Liver (tissue), 3 donors: ENCODE measurements at regions not wholly inside any gene's neighbourhood (a gene's known extent, or its start where the extent isn't known, plus 50 kb on each side); places are given as distances from the start of the nearest gene placed in this dataset.

ENCODE experiments used
- GABPA ChIP-seq, 2 donors: IDR thresholded peaks in 1 of 2; conservative IDR thresholded peaks in 1 of 2; 2 replicates each; pipeline ENCODE4 v1.6.1; 2016; ENCODE audit warnings: antibody characterized with exemption in 2 of 2, mild to moderate bottlenecking in 1 of 2, moderate library complexity in 1 of 2
- JUND ChIP-seq, 2 donors: IDR thresholded peaks; 2 replicates each; pipeline ENCODE4 v1.6.1; 2016; ENCODE audit warnings: antibody characterized with exemption in 2 of 2
- RAD21 ChIP-seq, 2 donors: IDR thresholded peaks; 2 replicates each; pipeline ENCODE4 v1.6.1; 2016; ENCODE audit warnings: antibody characterized with exemption in 2 of 2, mild to moderate bottlenecking in 2 of 2
- REST ChIP-seq: IDR thresholded peaks from 2 replicates; pipeline ENCODE4 v1.6.1; 2016; ENCODE audit warnings: antibody characterized with exemption, mild to moderate bottlenecking
- RXRA ChIP-seq, 2 donors: IDR thresholded peaks; 2 replicates each; pipeline ENCODE4 v1.6.1; 2017 to 2018; ENCODE audit warnings: antibody characterized with exemption in 2 of 2, mild to moderate bottlenecking in 1 of 2
- TAF1 ChIP-seq: conservative IDR thresholded peaks from 2 replicates; pipeline ENCODE4 v1.6.1; 2016; ENCODE audit warnings: antibody characterized with exemption, mild to moderate bottlenecking
- TF ChIP-seq, protein P1 (sequence below): fragments of 150-350 bp; IDR thresholded peaks from 2 replicates; pipeline ENCODE4 v1.5.1; 2017; ENCODE audit warnings: improper control_type of control experiment, low read depth, low read length; ENCODE audit not compliant: missing input control
- TF ChIP-seq, protein P2 (sequence below): IDR thresholded peaks from 2 replicates; pipeline ENCODE4 v1.6.1; 2016; ENCODE audit warnings: antibody characterized with exemption
- TF ChIP-seq, protein P3 (sequence below): IDR thresholded peaks from 2 replicates; pipeline ENCODE4 v1.6.1; 2016; ENCODE audit warnings: antibody characterized with exemption
- donor health status: healthy.
- donor health status: healthy.

- TF ChIP-seq TAF1 (no peak), REST (no peak), GABPA (IDR thresholded peaks at IDR 0.05 in 1 of 2, conservative IDR thresholded peaks at IDR 0.05 in 1 of 2) (no peak), JUND (IDR thresholded peaks at IDR 0.05) (no peak), RAD21 (IDR thresholded peaks at IDR 0.05) (no peak), RXRA (IDR thresholded peaks at IDR 0.05) (no peak)
- TF ChIP-seq, protein P1, sequence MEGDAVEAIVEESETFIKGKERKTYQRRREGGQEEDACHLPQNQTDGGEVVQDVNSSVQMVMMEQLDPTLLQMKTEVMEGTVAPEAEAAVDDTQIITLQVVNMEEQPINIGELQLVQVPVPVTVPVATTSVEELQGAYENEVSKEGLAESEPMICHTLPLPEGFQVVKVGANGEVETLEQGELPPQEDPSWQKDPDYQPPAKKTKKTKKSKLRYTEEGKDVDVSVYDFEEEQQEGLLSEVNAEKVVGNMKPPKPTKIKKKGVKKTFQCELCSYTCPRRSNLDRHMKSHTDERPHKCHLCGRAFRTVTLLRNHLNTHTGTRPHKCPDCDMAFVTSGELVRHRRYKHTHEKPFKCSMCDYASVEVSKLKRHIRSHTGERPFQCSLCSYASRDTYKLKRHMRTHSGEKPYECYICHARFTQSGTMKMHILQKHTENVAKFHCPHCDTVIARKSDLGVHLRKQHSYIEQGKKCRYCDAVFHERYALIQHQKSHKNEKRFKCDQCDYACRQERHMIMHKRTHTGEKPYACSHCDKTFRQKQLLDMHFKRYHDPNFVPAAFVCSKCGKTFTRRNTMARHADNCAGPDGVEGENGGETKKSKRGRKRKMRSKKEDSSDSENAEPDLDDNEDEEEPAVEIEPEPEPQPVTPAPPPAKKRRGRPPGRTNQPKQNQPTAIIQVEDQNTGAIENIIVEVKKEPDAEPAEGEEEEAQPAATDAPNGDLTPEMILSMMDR = no peak
- TF ChIP-seq, protein P2, sequence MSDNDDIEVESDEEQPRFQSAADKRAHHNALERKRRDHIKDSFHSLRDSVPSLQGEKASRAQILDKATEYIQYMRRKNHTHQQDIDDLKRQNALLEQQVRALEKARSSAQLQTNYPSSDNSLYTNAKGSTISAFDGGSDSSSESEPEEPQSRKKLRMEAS = no peak
- TF ChIP-seq, protein P3, sequence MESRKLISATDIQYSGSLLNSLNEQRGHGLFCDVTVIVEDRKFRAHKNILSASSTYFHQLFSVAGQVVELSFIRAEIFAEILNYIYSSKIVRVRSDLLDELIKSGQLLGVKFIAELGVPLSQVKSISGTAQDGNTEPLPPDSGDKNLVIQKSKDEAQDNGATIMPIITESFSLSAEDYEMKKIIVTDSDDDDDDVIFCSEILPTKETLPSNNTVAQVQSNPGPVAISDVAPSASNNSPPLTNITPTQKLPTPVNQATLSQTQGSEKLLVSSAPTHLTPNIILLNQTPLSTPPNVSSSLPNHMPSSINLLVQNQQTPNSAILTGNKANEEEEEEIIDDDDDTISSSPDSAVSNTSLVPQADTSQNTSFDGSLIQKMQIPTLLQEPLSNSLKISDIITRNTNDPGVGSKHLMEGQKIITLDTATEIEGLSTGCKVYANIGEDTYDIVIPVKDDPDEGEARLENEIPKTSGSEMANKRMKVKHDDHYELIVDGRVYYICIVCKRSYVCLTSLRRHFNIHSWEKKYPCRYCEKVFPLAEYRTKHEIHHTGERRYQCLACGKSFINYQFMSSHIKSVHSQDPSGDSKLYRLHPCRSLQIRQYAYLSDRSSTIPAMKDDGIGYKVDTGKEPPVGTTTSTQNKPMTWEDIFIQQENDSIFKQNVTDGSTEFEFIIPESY = no peak
These were observed 95.7 kb upstream of the DLX2 start for GRCh38 chr2:172198361-172198760.
